ENCODE measurements at regions not wholly inside any gene's neighbourhood (a gene's known extent, or its start where the extent isn't known, plus 50 kb on each side); places are given as distances from the start of the nearest gene placed in this dataset.

DNA sequence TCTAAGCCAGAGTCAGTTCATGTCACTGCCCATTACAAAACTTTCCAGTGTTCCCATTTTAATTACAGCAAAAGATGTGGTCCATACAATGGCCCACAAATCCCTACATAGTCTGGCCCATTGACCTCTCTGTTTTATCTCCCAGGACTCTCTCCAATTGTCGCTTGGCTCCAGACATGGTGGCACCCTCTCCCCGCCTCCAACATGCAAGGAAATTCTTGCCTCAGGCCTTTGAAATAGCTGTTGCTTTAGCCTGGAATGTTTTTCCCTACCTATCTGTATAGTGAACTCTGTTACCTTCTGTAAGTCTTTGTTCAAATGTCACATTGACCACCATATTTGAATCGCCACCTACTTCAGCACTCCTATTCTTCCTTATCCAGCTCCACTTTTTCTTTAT, 377.3 kb upstream of the MCTP2 start:
- TF ChIP-seq, protein P1, sequence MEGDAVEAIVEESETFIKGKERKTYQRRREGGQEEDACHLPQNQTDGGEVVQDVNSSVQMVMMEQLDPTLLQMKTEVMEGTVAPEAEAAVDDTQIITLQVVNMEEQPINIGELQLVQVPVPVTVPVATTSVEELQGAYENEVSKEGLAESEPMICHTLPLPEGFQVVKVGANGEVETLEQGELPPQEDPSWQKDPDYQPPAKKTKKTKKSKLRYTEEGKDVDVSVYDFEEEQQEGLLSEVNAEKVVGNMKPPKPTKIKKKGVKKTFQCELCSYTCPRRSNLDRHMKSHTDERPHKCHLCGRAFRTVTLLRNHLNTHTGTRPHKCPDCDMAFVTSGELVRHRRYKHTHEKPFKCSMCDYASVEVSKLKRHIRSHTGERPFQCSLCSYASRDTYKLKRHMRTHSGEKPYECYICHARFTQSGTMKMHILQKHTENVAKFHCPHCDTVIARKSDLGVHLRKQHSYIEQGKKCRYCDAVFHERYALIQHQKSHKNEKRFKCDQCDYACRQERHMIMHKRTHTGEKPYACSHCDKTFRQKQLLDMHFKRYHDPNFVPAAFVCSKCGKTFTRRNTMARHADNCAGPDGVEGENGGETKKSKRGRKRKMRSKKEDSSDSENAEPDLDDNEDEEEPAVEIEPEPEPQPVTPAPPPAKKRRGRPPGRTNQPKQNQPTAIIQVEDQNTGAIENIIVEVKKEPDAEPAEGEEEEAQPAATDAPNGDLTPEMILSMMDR (IDR thresholded peaks at IDR 0.05) = no peak
- no peak for TF ChIP-seq POLR2AphosphoS5 (IDR thresholded peaks at IDR 0.05)
